D721Med (cell line): ENCODE measurements at regions not wholly inside any gene's neighbourhood (a gene's known extent, or its start where the extent isn't known, plus 50 kb on each side); places are given as distances from the start of the nearest gene placed in this dataset.

Experiments used
- DNase-seq: peaks from one replicate; pipeline ENCODE4 v3.0.0; 2011; ENCODE audit warnings: low spot score; ENCODE audit not compliant: insufficient read length
- FAIRE-seq: peaks from 2 replicates; lab custom pipeline; 2011; peaks lifted over from hg19 to GRCh38; lab: Jason Lieb, UNC
- CTCF ChIP-seq: IDR thresholded peaks from 2 replicates; pipeline ENCODE4 v1.5.1; 2012; ENCODE audit warnings: mild to moderate bottlenecking, control low read depth; ENCODE audit not compliant: insufficient read depth; ENCODE audit errors: missing control alignments

DNA sequence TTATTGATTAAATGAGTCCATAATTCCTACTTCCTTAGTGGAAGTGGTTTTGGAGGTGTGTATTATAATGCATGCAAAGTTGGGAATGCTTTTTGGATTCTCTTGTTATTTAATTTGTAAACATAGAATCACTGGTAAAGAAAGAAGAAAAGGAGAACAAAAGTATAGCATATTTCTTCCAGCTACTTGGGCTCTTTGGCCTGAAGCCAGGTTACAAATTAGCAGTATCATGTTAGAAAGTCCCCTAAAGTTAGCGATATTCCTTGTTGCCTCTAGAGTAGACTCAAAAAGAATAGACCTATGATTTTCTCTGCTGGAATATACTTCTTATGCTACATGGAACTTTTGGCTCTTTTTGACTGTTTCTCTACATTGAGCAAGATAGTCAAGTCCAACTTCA lies 60.6 kb upstream of the CD28 start:
- no peak for TF ChIP-seq CTCF
- no peak for DNase-seq
- FAIRE-seq: no peak

GRCh38 chr2:203646266-203646864 lies 60.1 kb upstream of the CD28 start:
- no peak for TF ChIP-seq CTCF
- DNase-seq (no peak), FAIRE-seq (no peak)

DNA sequence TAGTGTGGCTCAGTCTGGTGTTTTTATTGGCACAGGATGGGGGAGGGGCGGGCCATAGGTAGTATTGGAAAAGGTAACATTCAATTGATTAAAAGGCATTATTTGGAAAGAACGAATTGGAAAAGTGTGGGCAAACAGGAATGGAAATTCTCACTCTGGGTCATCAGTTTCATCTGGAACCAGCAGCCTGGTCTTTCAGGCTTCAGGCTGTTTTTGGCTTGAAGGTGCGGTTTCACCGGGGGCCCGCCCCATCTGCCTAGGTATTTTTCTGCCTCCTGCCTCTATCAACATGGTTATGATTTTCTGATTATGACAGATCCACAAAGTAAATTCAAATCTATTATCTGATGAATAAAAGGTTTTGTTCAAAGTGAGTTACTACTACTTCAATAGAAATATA lies 59.5 kb upstream of the CD28 start:
- TF ChIP-seq CTCF: no peak
- no peak for FAIRE-seq
- no peak for DNase-seq

DNA sequence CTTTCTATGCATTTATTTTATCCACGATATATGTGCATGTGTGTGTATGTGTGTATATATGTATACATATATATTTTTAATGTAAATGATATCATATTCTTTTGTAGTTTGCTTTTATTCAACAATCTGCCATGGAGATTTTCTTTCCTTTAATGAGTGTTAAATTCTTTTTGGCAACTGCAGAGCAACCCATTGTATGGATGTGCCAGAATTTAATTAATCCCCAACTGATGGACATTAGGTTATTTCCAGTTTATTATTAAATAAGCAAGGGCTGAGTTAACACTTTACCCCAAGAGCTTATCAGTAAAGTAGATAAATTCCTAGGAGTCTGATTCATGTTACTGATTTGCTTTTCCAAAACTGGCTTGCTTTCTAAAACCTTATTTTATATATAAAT lies 58.9 kb upstream of the CD28 start:
- no peak for TF ChIP-seq CTCF
- no peak for DNase-seq
- FAIRE-seq: no peak

DNA sequence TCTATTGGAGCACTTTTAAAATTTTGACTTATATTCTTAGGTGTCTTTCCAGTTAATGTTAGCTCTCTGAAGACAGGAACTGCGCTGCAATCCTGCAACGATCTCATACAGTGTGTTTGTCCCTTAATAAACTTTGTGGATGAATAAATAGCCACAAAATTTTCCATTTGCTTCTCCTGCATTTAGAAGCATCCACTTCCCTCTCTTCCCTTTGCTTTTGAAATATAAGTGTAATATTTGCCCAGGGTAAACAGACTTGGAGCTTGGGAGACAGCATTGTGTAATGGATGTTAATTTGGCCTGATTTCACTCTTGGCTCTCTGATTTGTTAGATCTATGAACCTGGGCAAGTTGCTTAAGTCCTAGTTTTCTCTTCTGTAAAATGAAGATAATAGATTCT lies 58.2 kb upstream of the CD28 start:
- FAIRE-seq (no peak), DNase-seq (no peak)
- TF ChIP-seq CTCF: no peak

GRCh38 chr2:203649176-203649814 lies 57.1 kb upstream of the CD28 start:
- no peak for TF ChIP-seq CTCF
- FAIRE-seq (no peak), DNase-seq (no peak)
